ENCODE measurements at regions not wholly inside any gene's neighbourhood (a gene's known extent, or its start where the extent isn't known, plus 50 kb on each side); places are given as distances from the start of the nearest gene placed in this dataset.
"Not testable (repeated sequence)": the region's sequence is repeated elsewhere in the genome, so short reads cannot be mapped to it uniquely, and the experiment has no call there.

DNA sequence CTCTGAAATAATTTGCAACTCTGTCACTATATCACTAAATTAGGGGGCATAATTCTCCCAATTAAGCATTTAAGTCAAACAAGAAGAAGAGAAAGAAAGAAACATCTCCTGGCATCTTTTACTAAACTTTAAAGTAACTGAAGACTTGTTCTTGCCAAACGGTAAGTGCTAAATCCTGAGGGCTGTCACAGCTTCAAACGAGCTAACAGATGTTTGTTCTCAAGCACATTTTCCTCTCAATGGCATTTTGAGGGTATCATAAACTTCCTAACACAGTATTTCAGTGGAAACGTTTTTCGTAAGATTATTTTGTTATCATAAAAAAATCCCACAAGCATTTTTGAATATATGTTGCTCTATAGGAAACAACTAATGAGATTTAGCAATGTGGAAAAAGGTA lies 169.5 kb upstream of the TAS2R1 start:
- no peak for DNase-seq (ENCODE audit: low read depth in 2 of 2)

DNA sequence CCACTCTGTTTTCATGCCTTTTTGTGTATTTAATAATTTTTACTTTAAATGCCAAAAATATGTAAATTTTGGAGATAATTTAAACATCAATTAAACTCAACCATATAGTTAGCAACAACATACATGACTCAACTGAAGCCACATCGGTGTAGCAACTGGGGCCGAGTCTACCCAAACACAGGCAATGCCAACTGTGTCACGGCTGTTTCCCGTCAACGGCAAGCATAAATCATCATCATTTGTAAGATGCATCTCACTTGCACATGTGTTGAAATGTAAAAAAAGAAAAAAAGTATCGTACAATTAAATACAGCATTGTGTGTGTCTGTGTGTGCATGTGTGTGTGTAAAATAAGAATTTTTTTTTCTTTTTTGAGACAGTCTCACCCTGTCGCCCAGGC lies 160.1 kb upstream of the TAS2R1 start:
- no peak for DNase-seq (ENCODE audit: low read depth in 2 of 2)

DNA sequence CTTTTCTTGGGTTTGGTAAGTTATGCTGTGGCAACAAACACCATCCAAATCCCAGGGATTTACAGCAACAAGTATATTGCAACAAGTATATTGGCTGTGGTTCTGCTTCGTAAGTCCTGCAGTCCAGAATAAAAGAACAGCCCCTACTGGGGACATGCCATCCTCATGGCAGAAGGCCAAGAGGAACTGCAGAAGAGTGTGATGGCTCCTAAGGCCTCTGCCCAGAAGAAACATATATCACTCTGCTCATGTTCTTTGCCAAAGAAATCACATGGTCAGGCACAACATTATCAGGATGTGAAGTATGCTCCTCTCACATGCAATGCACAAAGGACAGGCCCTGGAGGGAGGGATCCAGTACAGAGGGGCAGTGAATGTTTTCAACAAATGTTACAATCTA lies 159.6 kb upstream of the TAS2R1 start:
- DNase-seq (ENCODE audit: low read depth in 2 of 2): no peak

DNA sequence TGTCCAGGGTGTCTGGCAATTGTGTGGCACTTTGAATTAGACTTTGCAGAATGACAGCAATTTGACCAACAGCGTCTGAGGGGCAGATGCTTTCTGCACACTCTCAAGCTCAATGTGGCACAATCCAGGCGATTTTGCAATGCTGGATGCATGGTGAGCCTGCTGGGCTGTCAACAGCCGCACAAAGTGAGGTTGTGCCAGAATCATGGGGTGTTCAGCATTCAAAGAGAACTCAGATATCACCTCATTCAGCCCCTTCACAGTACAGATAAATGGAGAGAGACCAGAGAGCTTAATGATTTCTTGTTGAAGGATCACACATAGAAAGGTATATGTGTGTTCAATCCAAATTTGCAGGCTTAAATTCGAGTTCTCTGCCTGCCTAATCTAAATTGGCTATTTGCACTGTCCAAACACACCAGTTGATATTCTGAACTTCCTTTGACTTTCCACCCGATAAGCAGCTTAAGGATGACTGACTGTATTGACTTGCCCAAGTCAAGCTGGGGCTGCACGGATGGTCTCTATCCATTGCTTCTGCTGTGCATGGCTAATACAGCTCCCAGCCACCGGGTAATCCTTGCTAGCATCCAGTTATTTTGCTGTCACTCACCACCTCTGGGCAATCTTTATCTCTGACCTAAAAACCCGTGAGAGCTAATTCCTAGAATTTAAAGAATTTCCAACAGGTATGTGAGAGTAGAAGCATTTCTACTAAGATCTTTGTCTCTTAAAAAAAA lies 157.9 kb upstream of the TAS2R1 start:
- DNase-seq (ENCODE audit: low read depth in 2 of 2): no peak

DNA sequence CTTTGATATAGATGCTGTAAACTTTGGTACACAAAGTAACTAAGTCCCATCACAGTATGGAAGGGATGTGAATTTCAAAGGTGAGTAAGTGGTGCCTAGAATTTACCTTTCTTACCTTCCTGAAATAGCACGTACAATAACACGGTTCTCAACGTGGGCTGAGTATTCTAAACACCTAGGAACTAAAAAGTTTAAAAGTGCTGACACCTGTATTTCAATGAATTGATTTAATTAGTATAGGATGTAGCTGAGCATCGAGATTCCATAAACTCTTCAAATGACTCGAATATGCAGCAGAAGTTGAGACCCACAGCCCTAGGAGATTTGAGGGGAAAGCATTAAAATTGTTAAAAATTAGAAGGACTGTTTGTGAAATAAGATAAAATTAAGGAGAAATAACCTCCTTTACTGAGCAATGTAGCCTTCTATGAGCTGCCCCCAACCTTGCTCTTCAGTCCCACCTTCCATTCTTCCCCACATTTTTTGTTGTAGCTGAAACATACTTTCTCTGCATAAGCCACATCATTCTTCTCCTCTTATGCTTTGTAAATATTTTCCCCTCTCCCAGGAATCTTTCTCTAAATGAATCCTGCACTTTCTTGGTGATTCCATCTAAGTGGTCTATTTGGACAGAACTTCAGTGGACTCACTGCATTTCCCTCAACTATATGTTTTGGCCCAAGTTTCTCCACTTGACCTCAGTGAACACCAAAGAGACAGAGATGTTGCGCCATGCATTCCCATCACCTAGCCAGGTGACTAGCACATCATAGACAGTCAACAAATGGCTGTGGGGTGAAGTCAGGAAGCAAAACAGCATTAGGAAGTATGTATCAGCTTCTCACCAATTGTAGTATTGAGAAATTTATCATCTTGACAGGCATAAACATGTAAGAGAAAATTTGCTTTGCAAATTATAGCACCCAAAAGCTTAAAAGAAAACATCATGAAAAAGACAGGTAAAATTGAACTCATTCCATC lies 156.5 kb upstream of the TAS2R1 start:
- DNase-seq (ENCODE audit: low read depth in 2 of 2): no peak

DNA sequence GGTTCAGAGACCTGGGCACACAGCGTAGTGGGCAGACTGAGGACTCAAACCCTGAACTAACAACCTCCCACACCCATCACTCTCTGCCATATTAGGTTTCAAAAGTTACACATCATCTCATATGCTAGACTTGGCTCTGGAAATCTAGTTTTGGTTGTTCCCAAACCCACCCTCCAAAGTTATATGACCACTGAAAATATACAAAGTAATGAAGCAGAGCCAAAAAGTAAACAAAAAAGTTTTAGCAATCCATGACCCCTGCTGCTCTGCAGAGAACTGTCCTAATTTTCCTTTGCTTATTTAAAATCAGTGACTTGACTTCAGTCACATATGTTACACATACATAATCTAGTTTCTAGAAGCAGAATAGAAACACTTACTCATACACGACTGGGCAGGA lies 155.6 kb upstream of the TAS2R1 start:
- no peak for DNase-seq (ENCODE audit: low read depth in 2 of 2)

DNA sequence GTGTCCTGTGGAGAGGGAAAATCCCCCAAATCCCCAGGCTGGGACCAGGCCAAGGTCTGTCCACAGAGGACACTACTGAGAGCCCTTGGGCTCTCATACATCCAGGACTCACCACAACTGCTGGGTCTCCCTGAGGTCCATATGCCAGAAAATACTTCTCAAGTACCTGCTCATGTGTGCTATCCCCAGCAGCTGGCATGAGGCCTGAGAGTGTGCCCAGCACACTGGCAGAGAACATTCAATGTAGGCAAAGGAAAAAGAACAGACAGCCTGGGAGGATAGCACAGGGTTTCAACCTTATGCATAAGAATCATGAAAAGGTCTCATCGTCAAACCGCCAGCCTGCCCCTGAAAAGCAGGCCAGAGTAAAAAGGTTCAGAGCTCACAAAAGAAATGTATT lies 154.1 kb upstream of the TAS2R1 start:
- no peak for DNase-seq (ENCODE audit: low read depth in 2 of 2)

DNA sequence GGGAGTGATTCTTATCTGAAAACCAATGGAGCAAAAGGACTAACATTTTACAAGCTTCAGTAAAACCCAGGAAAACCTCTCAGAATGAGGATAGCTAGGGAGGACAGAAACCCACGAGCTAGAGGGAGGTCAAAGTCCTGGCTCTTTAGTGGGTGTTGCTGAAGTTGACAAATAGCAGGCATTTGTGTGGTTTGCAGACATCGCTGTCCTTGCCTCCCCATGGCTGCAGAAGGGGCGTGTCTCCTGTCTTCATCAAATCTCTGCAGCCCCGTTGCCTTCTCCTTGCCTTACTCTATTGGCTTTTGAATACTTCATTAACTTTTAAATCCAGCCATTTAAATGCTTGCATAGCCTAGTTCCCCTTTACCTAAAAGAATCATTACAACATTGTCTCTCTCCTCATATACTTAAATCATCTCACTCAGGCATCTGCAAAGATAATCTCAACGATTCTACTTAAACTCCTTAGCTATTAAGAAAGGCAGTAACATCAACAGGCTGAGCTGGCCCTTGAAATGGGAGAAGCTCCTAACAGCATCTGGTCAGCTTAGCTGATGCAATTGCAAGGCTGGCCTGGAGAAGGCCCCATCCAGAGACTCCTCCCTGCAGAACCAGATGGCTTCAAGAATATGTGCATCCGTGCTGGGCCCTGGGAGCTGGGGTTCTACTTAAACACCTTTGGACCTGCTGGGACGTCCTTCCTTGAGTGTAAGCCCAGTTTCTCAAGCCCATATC lies 152.8 kb upstream of the TAS2R1 start:
- DNase-seq (ENCODE audit: low read depth in 2 of 2): no peak

DNA sequence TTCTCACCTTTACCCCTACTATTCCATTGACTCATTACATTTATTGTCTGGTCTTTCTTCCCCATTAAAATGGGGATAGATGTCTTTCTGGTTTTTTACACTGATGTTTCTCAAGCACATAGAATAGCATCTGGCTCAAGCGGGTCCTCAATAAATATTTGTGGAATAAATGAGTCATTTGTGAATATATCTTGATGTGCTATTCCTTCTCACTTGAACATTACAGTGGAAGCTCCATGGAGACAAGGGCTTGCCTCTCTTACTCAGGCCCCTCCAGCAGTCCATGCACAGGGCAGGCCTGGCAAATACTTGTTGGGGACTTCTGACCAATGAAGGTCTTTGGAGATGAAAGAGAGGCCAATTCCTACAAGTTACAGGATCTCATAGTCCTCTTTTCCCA lies 151.7 kb upstream of the TAS2R1 start:
- DNase-seq (ENCODE audit: low read depth in 2 of 2): no peak

DNA sequence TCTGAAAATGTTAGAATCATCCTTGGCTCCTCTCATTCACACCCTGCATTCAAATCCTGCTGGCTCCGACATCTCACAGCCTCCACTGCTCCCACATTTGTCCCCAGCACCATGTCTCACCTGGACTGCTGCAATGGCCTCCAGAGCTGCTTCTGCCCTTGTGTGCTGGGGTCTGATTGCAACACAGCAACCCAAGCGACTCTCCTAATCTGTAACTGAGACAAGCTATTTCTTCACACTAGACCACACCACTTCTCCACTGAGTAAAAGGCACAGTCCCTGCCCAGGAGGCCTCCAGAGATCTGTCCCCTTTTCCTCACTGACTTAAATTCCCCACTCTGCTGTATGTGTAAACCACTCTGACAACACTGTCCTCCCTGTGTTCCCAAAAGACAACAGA lies 151.1 kb upstream of the TAS2R1 start:
- DNase-seq (ENCODE audit: low read depth in 2 of 2): no peak

DNA sequence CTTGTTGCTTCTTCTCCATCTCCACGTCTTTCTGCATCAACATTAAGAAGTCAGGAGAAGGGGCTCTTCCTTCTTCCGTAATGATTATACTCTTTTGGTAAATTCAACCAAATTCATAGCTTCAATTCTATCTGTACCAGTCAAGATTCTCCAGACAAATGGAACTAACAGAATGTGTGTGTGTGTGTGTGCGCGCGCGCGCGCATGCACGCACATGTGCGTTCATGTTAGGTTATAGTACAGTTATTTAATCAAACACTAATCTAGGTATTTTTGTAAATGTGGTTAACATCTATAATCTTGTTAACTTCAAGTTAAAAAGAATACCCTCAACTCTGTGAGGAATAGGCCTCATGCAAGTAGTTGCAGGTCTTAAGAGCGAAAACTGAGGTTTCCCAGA lies 150.3 kb upstream of the TAS2R1 start:
- DNase-seq (ENCODE audit: low read depth in 2 of 2): no peak

DNA sequence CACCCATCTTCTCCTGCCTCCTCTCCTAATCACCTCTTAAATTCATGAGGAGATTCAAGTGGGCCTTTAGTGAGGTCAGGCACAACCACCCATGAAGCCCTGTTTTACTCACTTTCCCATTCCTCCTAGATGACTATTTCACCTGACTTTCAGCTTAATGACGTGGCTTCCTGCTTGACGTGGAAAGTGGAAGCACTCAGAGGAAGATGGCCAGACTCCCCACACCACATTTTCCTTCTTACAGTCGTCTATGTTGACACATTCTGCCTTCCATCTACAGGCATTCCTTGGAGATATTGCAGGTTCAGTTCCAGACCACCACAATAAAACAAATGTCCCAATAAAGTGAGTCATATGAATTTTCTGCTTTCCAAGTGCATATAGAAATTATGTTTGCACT lies 146.4 kb upstream of the TAS2R1 start:
- DNase-seq (ENCODE audit: low read depth in 2 of 2): no peak

DNA sequence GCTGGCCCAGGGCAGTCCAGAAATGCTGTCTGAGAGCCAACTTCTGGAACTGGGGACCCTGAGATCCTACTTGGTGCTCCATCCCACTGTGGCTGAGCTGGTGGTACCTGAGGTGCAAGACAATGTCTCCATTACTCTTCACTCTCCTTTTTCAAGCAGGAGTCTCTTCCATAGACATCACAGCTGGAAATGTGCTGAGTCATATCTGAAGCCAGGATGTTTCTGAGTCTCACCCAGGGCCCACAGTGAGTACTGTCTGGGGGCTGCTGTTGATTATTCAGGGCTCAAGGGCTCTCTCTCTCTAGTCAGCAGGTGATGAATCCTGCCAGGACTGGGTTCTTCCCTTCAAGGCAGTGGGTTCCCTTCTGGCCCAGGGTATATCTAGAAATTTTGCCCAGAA lies 145.2 kb upstream of the TAS2R1 start:
- no peak for DNase-seq (ENCODE audit: low read depth in 2 of 2)

DNA sequence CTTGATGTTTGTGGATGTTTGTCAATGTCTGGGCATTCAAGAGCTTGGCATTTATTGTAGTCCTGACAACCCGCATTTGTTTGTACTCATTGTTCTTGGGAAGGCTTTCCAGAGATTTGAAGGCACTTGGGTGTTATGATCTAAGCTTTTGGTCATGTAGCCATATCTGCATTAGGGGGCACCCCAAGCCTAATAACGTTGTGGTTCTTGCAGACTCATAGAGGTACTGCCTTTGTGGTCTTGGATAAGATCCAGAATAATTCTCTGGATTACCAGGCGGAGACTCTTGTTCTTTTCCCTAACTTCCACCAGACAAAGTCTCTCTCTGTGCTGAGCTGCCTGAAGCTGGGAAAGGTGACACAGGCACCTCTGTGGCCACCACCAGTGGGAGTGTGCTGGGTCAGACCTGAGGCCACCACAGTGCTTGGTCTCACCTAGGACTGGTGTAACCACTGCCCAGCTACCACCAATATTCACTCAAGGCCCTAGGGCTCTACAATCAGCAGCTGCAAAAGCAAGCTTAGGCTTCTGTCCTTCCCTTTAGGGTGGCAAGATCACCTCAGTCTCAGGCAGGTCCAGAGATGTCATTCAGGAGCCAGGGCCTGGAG lies 144.4 kb upstream of the TAS2R1 start:
- no peak for DNase-seq (ENCODE audit: low read depth in 2 of 2)

DNA sequence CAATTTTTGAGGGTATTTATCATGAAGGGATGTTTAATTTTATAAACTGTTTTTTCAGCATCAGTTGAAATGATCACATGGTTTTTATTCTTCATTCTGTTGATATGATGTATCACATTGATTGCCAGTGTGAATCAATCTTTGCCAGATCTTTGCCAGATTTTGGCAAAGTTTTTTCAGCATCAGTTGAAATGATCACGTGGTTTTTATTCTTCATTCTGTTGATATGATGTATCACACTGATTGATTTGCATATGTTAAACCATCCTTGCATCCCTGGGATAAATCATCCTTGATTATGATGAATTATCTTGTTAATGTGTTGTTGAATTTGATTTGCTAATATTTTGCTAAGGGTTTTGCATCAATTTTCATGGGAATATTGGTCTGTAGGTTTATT lies 140.9 kb upstream of the TAS2R1 start:
- no peak for DNase-seq (ENCODE audit: low read depth in 2 of 2)

DNA sequence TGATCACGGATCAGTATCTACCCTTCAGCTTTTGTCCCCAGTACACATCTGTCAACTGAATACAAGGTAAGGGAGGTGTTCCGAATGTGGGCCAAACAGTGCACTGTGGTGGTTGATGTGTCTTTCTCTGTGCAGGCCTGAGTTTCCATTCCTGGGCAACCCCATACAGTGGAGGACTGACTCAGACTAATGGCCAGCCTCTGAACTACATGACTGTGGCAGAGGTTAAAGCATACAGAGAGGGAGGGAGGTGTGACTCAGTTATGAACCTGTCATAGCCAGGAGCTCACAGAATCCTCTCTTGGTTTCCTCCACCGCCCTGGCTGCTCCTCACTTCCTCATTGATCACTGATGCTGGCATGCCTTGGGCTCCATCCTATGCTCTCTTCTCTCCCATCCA lies 136.4 kb upstream of the TAS2R1 start:
- no peak for DNase-seq (ENCODE audit: low read depth in 2 of 2)

DNA sequence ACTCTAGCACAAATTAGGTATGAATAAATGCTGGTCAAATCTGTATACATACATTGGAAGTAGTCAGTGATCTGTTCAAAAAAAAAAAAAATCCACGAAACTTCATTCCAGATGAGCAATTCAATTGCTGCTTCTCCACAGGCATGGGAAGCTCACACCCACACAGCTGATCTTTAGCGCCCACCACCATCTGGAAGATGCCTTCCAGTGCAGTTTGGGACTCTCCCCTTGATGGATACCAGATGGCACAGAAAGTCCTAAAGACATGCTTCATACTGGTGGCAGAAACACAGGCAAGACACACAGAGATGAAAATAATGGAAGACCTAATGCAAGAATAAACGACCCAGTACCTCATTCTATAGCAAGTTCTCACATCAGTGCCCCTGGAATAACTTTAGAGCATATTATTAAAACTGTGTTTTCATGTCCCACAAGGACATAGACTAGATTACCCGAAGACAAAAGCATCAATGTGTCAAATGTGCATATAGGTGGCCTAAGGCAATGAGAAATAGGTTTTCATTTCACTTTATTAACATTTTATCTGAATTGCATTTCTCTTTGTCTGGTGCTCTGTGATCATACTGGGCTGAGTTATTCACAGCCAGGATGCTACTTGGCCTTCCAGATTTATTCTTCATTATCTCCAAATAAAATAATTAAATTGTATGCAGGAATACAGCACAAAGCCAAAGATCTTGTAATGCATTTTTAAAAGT lies 135.4 kb upstream of the TAS2R1 start:
- no peak for DNase-seq (ENCODE audit: low read depth in 2 of 2)

DNA sequence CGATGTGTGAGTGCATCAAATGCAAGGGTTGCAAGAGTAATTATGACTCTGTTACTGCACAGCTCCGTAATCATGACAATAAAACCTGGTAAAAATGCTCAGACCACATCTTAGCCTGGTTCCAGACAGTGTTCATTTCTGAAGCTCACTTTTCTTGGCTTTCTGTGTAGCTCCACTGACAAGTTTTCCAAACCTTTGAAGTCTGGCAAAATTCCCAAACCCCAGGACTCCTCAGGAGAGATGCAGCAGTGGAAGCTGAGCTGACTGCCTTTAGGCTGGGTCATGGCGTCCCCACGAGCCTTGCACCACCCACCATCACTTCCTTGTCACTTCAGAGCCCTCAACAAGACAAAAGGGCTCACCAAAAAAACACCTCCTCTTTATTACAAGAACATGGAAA lies 131.6 kb upstream of the TAS2R1 start:
- no peak for DNase-seq (ENCODE audit: low read depth in 2 of 2)

DNA sequence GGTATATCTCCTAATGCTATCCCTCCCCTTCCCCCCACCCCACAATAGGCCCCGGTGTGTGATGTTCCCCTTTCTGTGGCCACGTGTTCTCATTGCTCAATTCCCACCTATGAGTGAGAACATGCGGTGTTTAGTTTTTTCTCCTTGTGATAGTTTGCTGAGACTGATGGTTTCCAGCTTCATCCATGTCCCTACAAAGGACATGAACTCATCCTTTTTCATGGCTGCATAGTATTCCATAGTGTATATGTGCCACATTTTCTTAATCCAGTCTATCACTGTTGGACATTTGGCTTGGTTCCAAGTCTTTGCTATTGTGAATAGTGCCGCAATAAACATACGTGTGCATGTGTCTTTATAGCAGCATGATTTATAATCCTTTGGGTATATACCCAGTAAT lies 122.5 kb upstream of the TAS2R1 start:
- not testable (repeated sequence) for DNase-seq (ENCODE audit: low read depth in 2 of 2)

DNA sequence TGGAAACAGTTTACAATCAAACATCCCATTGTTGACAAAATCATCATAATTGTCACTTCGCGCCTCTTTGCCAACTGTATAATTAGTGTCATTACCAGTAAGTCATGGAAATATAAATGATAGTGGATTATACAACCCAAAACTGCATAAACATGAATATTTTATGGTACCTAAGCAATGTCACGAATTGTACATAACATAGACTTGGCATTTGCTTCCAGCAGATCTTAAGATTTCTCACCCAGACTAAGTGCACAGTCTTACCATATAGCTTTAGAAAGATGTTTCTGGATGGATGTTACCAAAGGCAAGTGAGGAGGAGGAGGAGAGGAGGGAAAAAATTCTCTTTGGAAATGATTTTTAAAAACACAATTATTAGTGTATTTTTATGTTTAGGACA lies 113.4 kb upstream of the TAS2R1 start:
- DNase-seq (ENCODE audit: low read depth in 2 of 2): no peak

DNA sequence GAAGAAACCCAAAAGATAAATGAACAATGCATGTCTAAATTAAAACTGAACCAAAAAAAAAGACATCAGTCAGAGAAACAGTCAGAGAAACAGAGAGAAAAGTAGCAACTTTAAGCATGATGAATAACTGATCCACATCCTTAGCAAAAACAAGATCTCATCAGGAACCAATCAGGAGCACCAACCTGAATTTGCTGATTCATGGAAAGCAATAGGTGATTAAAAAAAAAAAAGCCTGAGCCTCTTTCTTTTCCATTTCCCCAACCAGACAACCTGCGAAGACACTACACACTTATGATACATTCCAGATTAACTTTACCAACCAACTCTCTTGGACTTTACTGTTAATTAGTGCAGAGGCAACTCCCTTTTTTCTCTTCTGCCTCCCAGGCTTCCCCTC lies 112.7 kb upstream of the TAS2R1 start:
- no peak for DNase-seq (ENCODE audit: low read depth in 2 of 2)
